H1 (cell line): ENCODE measurements at regions not wholly inside any gene's neighbourhood (a gene's known extent, or its start where the extent isn't known, plus 50 kb on each side); places are given as distances from the start of the nearest gene placed in this dataset.

Experiments
- CTCF ChIA-PET: fragments of 300-600 bp; sonication (Branson Sonifier 250); formaldehyde crosslinking; loops from one replicate; lab custom pipeline; 2021; ENCODE audit not compliant: partially characterized antibody; lab: Charles Lee
- POLR2A ChIA-PET: fragments of 300-600 bp; sonication (Branson Sonifier 250); formaldehyde crosslinking; loops from one replicate; lab custom pipeline; 2021; ENCODE audit warnings: inconsistent platforms; ENCODE audit not compliant: partially characterized antibody; lab: Charles Lee
- DNase-seq, 2 experiments: peaks; one replicate each; pipeline versions ENCODE4 v3.0.0 to v3.0.0-alpha.2; 2010 to 2022; ENCODE audit warnings: low spot score in 2 of 2, low read depth in 1 of 2, mixed read lengths in 1 of 2
- FAIRE-seq: peaks from 2 replicates; lab custom pipeline; 2011; peaks lifted over from hg19 to GRCh38; lab: Jason Lieb, UNC
- H2AFZ ChIP-seq: 2 replicates; pipeline ENCODE4 v1.8.1; 2012; ENCODE audit warnings: low read length, inconsistent platforms
- H2AK5ac ChIP-seq: 2 replicates; pipeline ENCODE4 v1.6.1; 2013; ENCODE audit warnings: low read depth, low read length
- H2BK120ac ChIP-seq: replicated peaks from 2 replicates; pipeline ENCODE3; 2013; ENCODE audit warnings: low read depth, low read length, inconsistent platforms
- H2BK12ac ChIP-seq: 2 replicates; pipeline ENCODE4 v1.6.1; 2013; ENCODE audit warnings: low read depth, low read length
- H2BK15ac ChIP-seq: 2 replicates; pipeline ENCODE4 v1.6.1; 2013; ENCODE audit warnings: low read length
- H2BK20ac ChIP-seq: 2 replicates; pipeline ENCODE4 v1.6.1; 2013; ENCODE audit warnings: low read length
- H2BK5ac ChIP-seq: 2 replicates; pipeline ENCODE4 v1.6.1; 2013; ENCODE audit warnings: low read depth, low read length
- H3K14ac ChIP-seq: 2 replicates; pipeline ENCODE4 v1.6.1; 2013; ENCODE audit warnings: inconsistent platforms; ENCODE audit not compliant: insufficient read length
- H3K18ac ChIP-seq: 2 replicates; pipeline ENCODE4 v1.6.1; 2013; ENCODE audit warnings: low read length; ENCODE audit errors: extremely low read depth
- H3K23ac ChIP-seq: 2 replicates; pipeline ENCODE4 v1.6.1; 2013; ENCODE audit warnings: inconsistent platforms; ENCODE audit not compliant: insufficient read length
- H3K23me2 ChIP-seq: 2 replicates; pipeline ENCODE4 v1.6.1; 2013; ENCODE audit warnings: low read depth, low read length
- H3K27ac ChIP-seq: 2 replicates; pipeline ENCODE4 v1.6.1; 2011; ENCODE audit warnings: low read depth, low read length, inconsistent platforms
- H3K27me3 ChIP-seq, 4 experiments: replicated peaks in 1 of 4; 1 replicate in 1 of 4; 2 replicates in 3 of 4; pipeline versions ENCODE4 v1.6.1 to v1.8.1; 2011 to 2013; ENCODE audit warnings: low read length in 3 of 4, mild to moderate bottlenecking in 3 of 4, inconsistent platforms in 2 of 4, mixed read lengths in 2 of 4, moderate library complexity in 1 of 4; ENCODE audit not compliant: control insufficient read depth in 3 of 4, insufficient read depth in 3 of 4; ENCODE audit errors: extremely low read depth in 1 of 4
- H3K36me3 ChIP-seq, 4 experiments: 2 replicates each; pipeline versions ENCODE4 v1.6.1 to v1.8.1; 2011 to 2013; ENCODE audit warnings: mild to moderate bottlenecking in 4 of 4, low read length in 3 of 4, moderate library complexity in 2 of 4, control low read depth in 1 of 4, inconsistent platforms in 1 of 4; ENCODE audit not compliant: insufficient read depth in 4 of 4, control insufficient read depth in 2 of 4
- H3K4ac ChIP-seq: replicated peaks from 2 replicates; pipeline ENCODE3; 2013; ENCODE audit warnings: low read length, low read depth, mixed read lengths, inconsistent platforms; ENCODE audit not compliant: insufficient read length
- H3K4me1 ChIP-seq, 4 experiments: replicated peaks in 1 of 4; 1 replicate in 1 of 4; 2 replicates in 3 of 4; pipeline versions ENCODE4 v1.6.1 to v1.8.1; 2011 to 2013; ENCODE audit warnings: low read length in 3 of 4, inconsistent platforms in 2 of 4, mixed read lengths in 1 of 4; ENCODE audit not compliant: insufficient read depth in 4 of 4, control insufficient read depth in 3 of 4
- H3K4me2 ChIP-seq, 2 experiments: 2 replicates each; pipeline versions ENCODE4 v1.6.1 to v1.8.1; 2011 to 2013; ENCODE audit warnings: low read depth in 2 of 2, low read length in 2 of 2, control low read depth in 1 of 2, inconsistent platforms in 1 of 2, mild to moderate bottlenecking in 1 of 2; ENCODE audit not compliant: insufficient read depth in 1 of 2
- H3K4me3 ChIP-seq, 4 experiments: fragments of 200-600, 300-600 bp in 1 of 4; sonication (generic), shearing (Covaris generic), sonication (Bioruptor Twin) in 1 of 4; 2 replicates each; pipeline versions ENCODE4 v1.5.1 to v1.8.1; 2011 to 2016; ENCODE audit warnings: low read length in 4 of 4, low read depth in 3 of 4, control low read depth in 2 of 4, inconsistent platforms in 2 of 4, mild to moderate bottlenecking in 2 of 4, mixed read lengths in 1 of 4, moderate library complexity in 1 of 4; ENCODE audit not compliant: insufficient read depth in 2 of 4; ENCODE audit errors: extremely low read depth in 1 of 4
- H3K56ac ChIP-seq: replicated peaks from 2 replicates; pipeline ENCODE3; 2013; ENCODE audit warnings: low read depth, mild to moderate bottlenecking, mixed read lengths, low read length, inconsistent platforms; ENCODE audit not compliant: insufficient read length
- H3K79me1 ChIP-seq: 2 replicates; pipeline ENCODE4 v1.6.1; 2013; ENCODE audit warnings: low read depth, low read length, control low read depth
- H3K79me2 ChIP-seq, 2 experiments: 2 replicates each; pipeline versions ENCODE4 v1.6.1 to v1.8.1; 2012 to 2013; ENCODE audit warnings: low read length in 2 of 2, mild to moderate bottlenecking in 2 of 2, inconsistent platforms in 1 of 2; ENCODE audit not compliant: insufficient read depth in 2 of 2, control insufficient read depth in 1 of 2
- H3K9ac ChIP-seq, 4 experiments: replicated peaks in 1 of 4; 1 replicate in 1 of 4; 2 replicates in 3 of 4; pipeline versions ENCODE4 v1.6.1 to v1.8.1; 2011 to 2013; ENCODE audit warnings: low read depth in 3 of 4, low read length in 3 of 4, control low read depth in 2 of 4, mild to moderate bottlenecking in 2 of 4, moderate library complexity in 2 of 4, inconsistent platforms in 1 of 4; ENCODE audit errors: extremely low read depth in 1 of 4
- H3K9me3 ChIP-seq, 2 experiments: 2 replicates each; pipeline versions ENCODE4 v1.6.1 to v1.8.1; 2012 to 2013; ENCODE audit warnings: mild to moderate bottlenecking in 2 of 2, moderate library complexity in 2 of 2, control low read depth in 1 of 2, inconsistent platforms in 1 of 2, low read depth in 1 of 2, low read length in 1 of 2, mixed read lengths in 1 of 2; ENCODE audit not compliant: insufficient read depth in 2 of 2
- H4K20me1 ChIP-seq, 2 experiments: replicated peaks in 1 of 2; 2 replicates each; pipeline versions ENCODE3 to v1.8.1; 2011 to 2013; ENCODE audit warnings: inconsistent platforms in 2 of 2, low read length in 2 of 2, mild to moderate bottlenecking in 1 of 2; ENCODE audit not compliant: insufficient read depth in 2 of 2, control insufficient read depth in 1 of 2
- H4K5ac ChIP-seq: 2 replicates; pipeline ENCODE4 v1.6.1; 2013; ENCODE audit warnings: low read length, low read depth, mixed read lengths, inconsistent platforms; ENCODE audit not compliant: insufficient read length
- H4K8ac ChIP-seq: 2 replicates; pipeline ENCODE4 v1.8.0; 2013; ENCODE audit warnings: mild to moderate bottlenecking, moderate library complexity, low read length, inconsistent platforms; ENCODE audit not compliant: insufficient read depth; ENCODE audit errors: extremely low read depth
- H4K91ac ChIP-seq: replicated peaks from 2 replicates; pipeline ENCODE3; 2013; ENCODE audit warnings: low read length, mixed read lengths, inconsistent platforms; ENCODE audit not compliant: insufficient read length
- BCL11A ChIP-seq, 2 experiments: IDR thresholded peaks; one replicate each; pipeline ENCODE4 v1.6.1; 2011; ENCODE audit warnings: low read depth in 2 of 2, low read length in 2 of 2, mild to moderate bottlenecking in 2 of 2
- JUN ChIP-seq: IDR thresholded peaks from 2 replicates; pipeline ENCODE4 v1.6.1; 2011; ENCODE audit warnings: low read depth, mild to moderate bottlenecking, improper control_type of control experiment, low read length
- TEAD4 ChIP-seq: IDR thresholded peaks from 2 replicates; pipeline ENCODE4 v1.6.1; 2012; ENCODE audit warnings: low read depth, low read length, inconsistent platforms, mixed read lengths
- YY1 ChIP-seq: IDR thresholded peaks from 2 replicates; pipeline ENCODE4 v1.6.1; 2011; ENCODE audit warnings: low read depth, mild to moderate bottlenecking, low read length
- WGBS, 2 experiments: shearing (Covaris generic) in 1 of 2; methylation state at CpG; one replicate each; pipeline versions ENCODE4 v1.1.6 to v1.1.7; 2013 to 2015; ENCODE audit warnings: low lambda C conversion rate in 2 of 2, mixed read lengths in 2 of 2, inconsistent platforms in 1 of 2, low coverage in 1 of 2, missing lambda C conversion rate in 1 of 2; ENCODE audit not compliant: insufficient replicate concordance in 2 of 2, insufficient coverage in 1 of 2, insufficient read length in 1 of 2; ENCODE audit errors: extremely low coverage in 1 of 2, missing lambda C conversion rate in 1 of 2; 5-methylcytosine and 5-hydroxymethylcytosine counted together

DNA sequence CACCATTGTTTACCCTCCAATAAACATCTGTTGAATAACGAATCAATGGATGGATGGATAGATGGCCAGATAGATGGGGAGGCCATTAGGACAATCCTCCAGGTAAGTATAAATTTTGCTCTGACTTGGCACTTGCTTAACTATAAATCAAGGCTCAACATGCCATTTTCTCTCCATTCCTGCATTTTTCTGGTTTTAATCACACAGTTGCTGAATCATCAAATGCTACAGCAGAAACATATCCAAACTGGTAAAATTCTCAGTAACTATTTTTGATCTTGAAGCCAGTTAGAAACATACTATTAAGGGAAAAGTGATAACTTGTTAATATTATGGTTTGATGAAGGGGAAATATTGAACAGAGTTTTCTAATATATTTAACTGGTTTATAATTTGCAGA lies 71.5 kb upstream of the MTAP start:
- no peak overlapping the region for H4K5ac ChIP-seq
- H4K20me1 ChIP-seq, result no peaks in the 10 kb centered on the region
- no peak overlapping the region for H2BK15ac ChIP-seq
- H3K4me2 ChIP-seq, result no peak overlapping the region
- 78% methylated on average over 1 of the region's 1 CpG; no CpG with 5 or more reads in 1 of the 2 experiments for WGBS, 2 experiments
- H3K79me1 ChIP-seq, result no peaks in the 10 kb centered on the region
- H3K9ac ChIP-seq, result no peak overlapping the region
- H3K36me3 ChIP-seq, result no peaks in the 10 kb centered on the region
- H3K56ac ChIP-seq, result no peak overlapping the region
- H3K79me2 ChIP-seq, result no peaks in the 10 kb centered on the region
- no peak overlapping the region for H2BK5ac ChIP-seq
- H2AK5ac ChIP-seq, result no peak overlapping the region
- no peak overlapping the region for H2AFZ ChIP-seq
- no peak overlapping the region for H3K4ac ChIP-seq
- no peak overlapping the region for H2BK12ac ChIP-seq
- peaks cover 0 to 2% of the 10 kb centered on the region in 2 experiments; a peak in 1 of 4 replicates for H3K9me3 ChIP-seq
- H4K8ac ChIP-seq, result no peak overlapping the region
- no peak overlapping the region for H2BK120ac ChIP-seq
- no peak for DNase-seq
- H3K23me2 ChIP-seq, result no peaks in the 10 kb centered on the region
- POLR2A ChIA-PET, result no interaction called here
- no peak overlapping the region for H3K4me3 ChIP-seq
- H3K27me3 ChIP-seq, result no peaks in the 10 kb centered on the region
- H3K4me1 ChIP-seq, result no peaks in the 10 kb centered on the region
- no peak for FAIRE-seq
- CTCF ChIA-PET, result no interaction called here
- no peak overlapping the region for H3K23ac ChIP-seq
- H3K14ac ChIP-seq, result no peak overlapping the region
- no peak for TF ChIP-seq TEAD4
- TF ChIP-seq YY1, result no peak
- TF ChIP-seq BCL11A (IDR thresholded peaks at IDR 0.05; ENCODE audit: low read depth in 2 of 2, low read length in 2 of 2), result no peak
- no peak for TF ChIP-seq JUN
- TF ChIP-seq, all 59 proteins: peak for 0
- no peak overlapping the region for H4K91ac ChIP-seq
- no peak overlapping the region for H3K27ac ChIP-seq
- H2BK20ac ChIP-seq, result no peak overlapping the region
- no peak overlapping the region for H3K18ac ChIP-seq
